ENCODE measurements at regions not wholly inside any gene's neighbourhood (a gene's known extent, or its start where the extent isn't known, plus 50 kb on each side); places are given as distances from the start of the nearest gene placed in this dataset.

GRCh38 chr15:88985547-88986393, 72.6 kb upstream of the MFGE8 start:
- Histone ChIP-seq H3K4me1 (ENCODE audit: control insufficient read depth in 1 of 2, insufficient read depth in 2 of 2, low read length in 2 of 2) (no peaks in the 10 kb centered on the region), H3K36me3 (ENCODE audit: control insufficient read depth in 1 of 2, insufficient read depth in 2 of 2, low read length in 2 of 2) (no peaks in the 10 kb centered on the region), H3K27me3 (ENCODE audit: low read depth, low read length) (no peaks in the 10 kb centered on the region), H3K4me3 (ENCODE audit: low read depth in 1 of 2, low read length in 2 of 2) (no peak overlapping the region), H3K27ac (ENCODE audit: low read length) (no peak overlapping the region), H3K9me3 (ENCODE audit: control insufficient read depth in 1 of 2, low read length in 2 of 2) (no peaks in the 10 kb centered on the region)

- Histone ChIP-seq H3K9me3 (ENCODE audit: control insufficient read depth in 1 of 2, low read length in 2 of 2) (no peaks in the 10 kb centered on the region), H3K4me1 (ENCODE audit: control insufficient read depth in 1 of 2, insufficient read depth in 2 of 2, low read length in 2 of 2) (no peaks in the 10 kb centered on the region), H3K36me3 (ENCODE audit: control insufficient read depth in 1 of 2, insufficient read depth in 2 of 2, low read length in 2 of 2) (no peaks in the 10 kb centered on the region), H3K4me3 (ENCODE audit: low read depth in 1 of 2, low read length in 2 of 2) (no peak overlapping the region), H3K27me3 (ENCODE audit: low read depth, low read length) (peaks cover 6% of the 10 kb centered on the region), H3K27ac (ENCODE audit: low read length) (no peak overlapping the region)
Observed at GRCh38 chr15:88986949-88987590, 73.9 kb upstream of the MFGE8 start.

GRCh38 chr15:88987591-88987933, 74.4 kb upstream of the MFGE8 start:
- peaks cover 6% of the 10 kb centered on the region for H3K27me3 ChIP-seq (ENCODE audit: low read depth, low read length)
- no peaks in the 10 kb centered on the region for H3K4me1 ChIP-seq (ENCODE audit: control insufficient read depth in 1 of 2, insufficient read depth in 2 of 2, low read length in 2 of 2)
- no peak overlapping the region for H3K4me3 ChIP-seq (ENCODE audit: low read depth in 1 of 2, low read length in 2 of 2)
- H3K36me3 ChIP-seq (ENCODE audit: control insufficient read depth in 1 of 2, insufficient read depth in 2 of 2, low read length in 2 of 2) = no peaks in the 10 kb centered on the region
- H3K9me3 ChIP-seq (ENCODE audit: control insufficient read depth in 1 of 2, low read length in 2 of 2) = no peaks in the 10 kb centered on the region
- H3K27ac ChIP-seq (ENCODE audit: low read length) = no peak overlapping the region

GRCh38 chr15:88987934-88988671, 74.9 kb upstream of the MFGE8 start:
- H3K36me3 ChIP-seq (ENCODE audit: control insufficient read depth in 1 of 2, insufficient read depth in 2 of 2, low read length in 2 of 2) = no peaks in the 10 kb centered on the region
- H3K9me3 ChIP-seq (ENCODE audit: control insufficient read depth in 1 of 2, low read length in 2 of 2) = no peaks in the 10 kb centered on the region
- H3K27me3 ChIP-seq (ENCODE audit: low read depth, low read length) = peaks cover 6% of the 10 kb centered on the region
- no peaks in the 10 kb centered on the region for H3K4me1 ChIP-seq (ENCODE audit: control insufficient read depth in 1 of 2, insufficient read depth in 2 of 2, low read length in 2 of 2)
- no peak overlapping the region for H3K27ac ChIP-seq (ENCODE audit: low read length)
- no peak overlapping the region for H3K4me3 ChIP-seq (ENCODE audit: low read depth in 1 of 2, low read length in 2 of 2)

- no peaks in the 10 kb centered on the region for H3K36me3 ChIP-seq (ENCODE audit: control insufficient read depth in 1 of 2, insufficient read depth in 2 of 2, low read length in 2 of 2)
- no peaks in the 10 kb centered on the region for H3K9me3 ChIP-seq (ENCODE audit: control insufficient read depth in 1 of 2, low read length in 2 of 2)
- H3K4me1 ChIP-seq (ENCODE audit: control insufficient read depth in 1 of 2, insufficient read depth in 2 of 2, low read length in 2 of 2) = no peaks in the 10 kb centered on the region
- H3K27ac ChIP-seq (ENCODE audit: low read length) = no peak overlapping the region
- peaks cover 6% of the 10 kb centered on the region for H3K27me3 ChIP-seq (ENCODE audit: low read depth, low read length)
- H3K4me3 ChIP-seq (ENCODE audit: low read depth in 1 of 2, low read length in 2 of 2) = no peak overlapping the region
Observed at GRCh38 chr15:88989578-88989977, 76.4 kb upstream of the MFGE8 start.

GRCh38 chr15:88990185-88990679, 77.1 kb upstream of the MFGE8 start:
- no peaks in the 10 kb centered on the region for H3K9me3 ChIP-seq (ENCODE audit: control insufficient read depth in 1 of 2, low read length in 2 of 2)
- no peaks in the 10 kb centered on the region for H3K4me1 ChIP-seq (ENCODE audit: control insufficient read depth in 1 of 2, insufficient read depth in 2 of 2, low read length in 2 of 2)
- no peak overlapping the region for H3K27ac ChIP-seq (ENCODE audit: low read length)
- H3K36me3 ChIP-seq (ENCODE audit: control insufficient read depth in 1 of 2, insufficient read depth in 2 of 2, low read length in 2 of 2) = no peaks in the 10 kb centered on the region
- H3K27me3 ChIP-seq (ENCODE audit: low read depth, low read length) = peaks cover 6% of the 10 kb centered on the region
- no peak overlapping the region for H3K4me3 ChIP-seq (ENCODE audit: low read depth in 1 of 2, low read length in 2 of 2)

- Histone ChIP-seq H3K27ac (ENCODE audit: low read length) (no peak overlapping the region), H3K9me3 (ENCODE audit: control insufficient read depth in 1 of 2, low read length in 2 of 2) (no peaks in the 10 kb centered on the region), H3K27me3 (ENCODE audit: low read depth, low read length) (peaks cover 6% of the 10 kb centered on the region), H3K4me1 (ENCODE audit: control insufficient read depth in 1 of 2, insufficient read depth in 2 of 2, low read length in 2 of 2) (no peaks in the 10 kb centered on the region), H3K36me3 (ENCODE audit: control insufficient read depth in 1 of 2, insufficient read depth in 2 of 2, low read length in 2 of 2) (no peaks in the 10 kb centered on the region), H3K4me3 (ENCODE audit: low read depth in 1 of 2, low read length in 2 of 2) (no peak overlapping the region)
Observed at GRCh38 chr15:88992216-88992615, 79.0 kb upstream of the MFGE8 start.

- Histone ChIP-seq H3K4me1 (ENCODE audit: control insufficient read depth in 1 of 2, insufficient read depth in 2 of 2, low read length in 2 of 2) (no peaks in the 10 kb centered on the region), H3K36me3 (ENCODE audit: control insufficient read depth in 1 of 2, insufficient read depth in 2 of 2, low read length in 2 of 2) (no peaks in the 10 kb centered on the region), H3K27me3 (ENCODE audit: low read depth, low read length) (peaks cover 6% of the 10 kb centered on the region)
Observed at GRCh38 chr15:88992912-88993376, 79.8 kb upstream of the MFGE8 start.

GRCh38 chr15:88993662-88994061, 80.5 kb upstream of the MFGE8 start:
- H3K4me3 ChIP-seq (ENCODE audit: low read depth in 1 of 2, low read length in 2 of 2) = no peak overlapping the region
- peaks cover 6% of the 10 kb centered on the region for H3K27me3 ChIP-seq (ENCODE audit: low read depth, low read length)
- H3K9me3 ChIP-seq (ENCODE audit: control insufficient read depth in 1 of 2, low read length in 2 of 2) = no peaks in the 10 kb centered on the region
- H3K27ac ChIP-seq (ENCODE audit: low read length) = no peak overlapping the region
- H3K4me1 ChIP-seq (ENCODE audit: control insufficient read depth in 1 of 2, insufficient read depth in 2 of 2, low read length in 2 of 2) = no peaks in the 10 kb centered on the region
- no peaks in the 10 kb centered on the region for H3K36me3 ChIP-seq (ENCODE audit: control insufficient read depth in 1 of 2, insufficient read depth in 2 of 2, low read length in 2 of 2)

More at GRCh38 chr15:88992912-88993376, 79.8 kb upstream of the MFGE8 start:
- Histone ChIP-seq H3K9me3 (ENCODE audit: control insufficient read depth in 1 of 2, low read length in 2 of 2) (no peaks in the 10 kb centered on the region), H3K27ac (ENCODE audit: low read length) (no peak overlapping the region), H3K4me3 (ENCODE audit: low read depth in 1 of 2, low read length in 2 of 2) (no peak overlapping the region)

- Histone ChIP-seq H3K4me3 (ENCODE audit: low read depth in 1 of 2, low read length in 2 of 2) (no peak overlapping the region), H3K27me3 (ENCODE audit: low read depth, low read length) (peaks cover 6% of the 10 kb centered on the region), H3K4me1 (ENCODE audit: control insufficient read depth in 1 of 2, insufficient read depth in 2 of 2, low read length in 2 of 2) (no peaks in the 10 kb centered on the region), H3K27ac (ENCODE audit: low read length) (no peak overlapping the region), H3K9me3 (ENCODE audit: control insufficient read depth in 1 of 2, low read length in 2 of 2) (no peaks in the 10 kb centered on the region), H3K36me3 (ENCODE audit: control insufficient read depth in 1 of 2, insufficient read depth in 2 of 2, low read length in 2 of 2) (no peaks in the 10 kb centered on the region)
Observed at GRCh38 chr15:88994286-88994685, 81.1 kb upstream of the MFGE8 start.

- H3K9me3 ChIP-seq (ENCODE audit: control insufficient read depth in 1 of 2, low read length in 2 of 2) = no peaks in the 10 kb centered on the region
- peaks cover 6% of the 10 kb centered on the region for H3K27me3 ChIP-seq (ENCODE audit: low read depth, low read length)
- no peak overlapping the region for H3K4me3 ChIP-seq (ENCODE audit: low read depth in 1 of 2, low read length in 2 of 2)
- no peaks in the 10 kb centered on the region for H3K36me3 ChIP-seq (ENCODE audit: control insufficient read depth in 1 of 2, insufficient read depth in 2 of 2, low read length in 2 of 2)
- H3K4me1 ChIP-seq (ENCODE audit: control insufficient read depth in 1 of 2, insufficient read depth in 2 of 2, low read length in 2 of 2) = no peaks in the 10 kb centered on the region
- H3K27ac ChIP-seq (ENCODE audit: low read length) = no peak overlapping the region
Observed at GRCh38 chr15:88995449-88995848, 82.3 kb upstream of the MFGE8 start.
